ENCODE measurements at regions not wholly inside any gene's neighbourhood (a gene's known extent, or its start where the extent isn't known, plus 50 kb on each side); places are given as distances from the start of the nearest gene placed in this dataset.

- Histone ChIP-seq H3K27ac (no peak overlapping the region), H3K36me3 (replicated peaks in 1 of 2) (no peaks in the 10 kb centered on the region), H3K9me3 (replicated peaks in 1 of 3) (no peaks in the 10 kb centered on the region), H3K27me3 (no peaks in the 10 kb centered on the region), H3K4me1 (replicated peaks in 1 of 2) (no peaks in the 10 kb centered on the region), H3K4me3 (no peak overlapping the region)
- intact Hi-C loops (cut with DNase I) = no loop called here
- TF ChIP-seq POLR2A (IDR thresholded peaks at IDR 0.05) = no peak
- peak in 5 of 6 experiments; percentile 8 to 36 (median 32) for TF ChIP-seq CTCF (IDR thresholded peaks at IDR 0.05)
- 71 to 75% (median 74%) methylated on average over 7 of the region's 7 CpGs for WGBS, 4 donors
- peak in 3 of 7 donors; percentile 11 to 28 (median 28) for DNase-seq
Observed at GRCh38 chr5:146947181-146947941, 68.8 kb upstream of the PPP2R2B start.

GRCh38 chr5:146948666-146949065 lies 70.1 kb upstream of the PPP2R2B start:
- Histone ChIP-seq H3K4me3 (no peak overlapping the region), H3K36me3 (replicated peaks in 1 of 2) (no peaks in the 10 kb centered on the region), H3K9me3 (replicated peaks in 1 of 3) (no peaks in the 10 kb centered on the region), H3K27me3 (no peaks in the 10 kb centered on the region), H3K27ac (no peak overlapping the region), H3K4me1 (replicated peaks in 1 of 2) (no peaks in the 10 kb centered on the region)
- TF ChIP-seq CTCF (IDR thresholded peaks at IDR 0.05) = no peak
- no peak for TF ChIP-seq POLR2A (IDR thresholded peaks at IDR 0.05)
- intact Hi-C loops (cut with DNase I) = no loop called here
- no peak for DNase-seq

GRCh38 chr5:146952168-146952567 lies 73.6 kb upstream of the PPP2R2B start:
- H3K27ac ChIP-seq = no peak overlapping the region
- H3K9me3 ChIP-seq (replicated peaks in 1 of 3) = no peaks in the 10 kb centered on the region
- no peak for TF ChIP-seq CTCF (IDR thresholded peaks at IDR 0.05)
- TF ChIP-seq POLR2A (IDR thresholded peaks at IDR 0.05) = no peak
- intact Hi-C loops (cut with DNase I) = no loop called here
- no peaks in the 10 kb centered on the region for H3K4me1 ChIP-seq (replicated peaks in 1 of 2)
- WGBS, 4 donors = 57 to 73% (median 67%) methylated on average over 2 of the region's 2 CpGs
- H3K27me3 ChIP-seq = no peaks in the 10 kb centered on the region
- H3K36me3 ChIP-seq (replicated peaks in 1 of 2) = no peaks in the 10 kb centered on the region
- H3K4me3 ChIP-seq = no peak overlapping the region
- DNase-seq = no peak

DNA sequence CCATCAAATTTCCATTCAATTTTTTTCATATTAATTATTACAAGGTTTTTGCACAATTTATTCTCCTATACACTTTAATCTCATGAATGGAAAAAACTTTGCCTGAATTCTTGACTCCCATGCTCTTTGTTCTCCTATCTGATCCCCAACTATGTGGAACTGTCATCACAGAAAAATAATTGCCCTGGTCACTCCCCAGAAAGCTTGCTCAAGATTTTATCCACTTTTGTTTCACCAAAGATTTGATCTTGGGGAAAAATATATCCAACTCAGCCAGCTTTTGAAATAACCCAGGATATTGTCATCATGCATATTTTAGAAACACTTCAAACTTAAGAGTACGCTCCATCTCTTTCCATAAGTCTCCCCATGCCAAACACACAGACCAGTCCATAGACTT lies 77.7 kb upstream of the PPP2R2B start:
- no peak for DNase-seq
- intact Hi-C loops (cut with DNase I) = no loop called here
- no peaks in the 10 kb centered on the region for H3K4me1 ChIP-seq (replicated peaks in 1 of 2)
- no peaks in the 10 kb centered on the region for H3K27me3 ChIP-seq
- H3K9me3 ChIP-seq (replicated peaks in 1 of 3) = no peaks in the 10 kb centered on the region
- 88 to 93% (median 92%) methylated on average over 1 of the region's 1 CpG for WGBS, 4 donors
- H3K4me3 ChIP-seq = no peak overlapping the region
- no peak overlapping the region for H3K27ac ChIP-seq
- no peaks in the 10 kb centered on the region for H3K36me3 ChIP-seq (replicated peaks in 1 of 2)
- TF ChIP-seq CTCF (IDR thresholded peaks at IDR 0.05) (no peak), POLR2A (IDR thresholded peaks at IDR 0.05) (no peak)
